HG03457 (cell line): ENCODE measurements at regions not wholly inside any gene's neighbourhood (a gene's known extent, or its start where the extent isn't known, plus 50 kb on each side); places are given as distances from the start of the nearest gene placed in this dataset.
"Not testable (repeated sequence)": the region's sequence is repeated elsewhere in the genome, so short reads cannot be mapped to it uniquely, and the experiment has no call there.

Experiments
- ATAC-seq: cut with Tn5 transposase; IDR thresholded peaks from one replicate; pipeline ENCODE4 v1.9.1; 2021; ENCODE audit warnings: moderate number of reproducible peaks; ENCODE audit not compliant: unreplicated experiment

DNA sequence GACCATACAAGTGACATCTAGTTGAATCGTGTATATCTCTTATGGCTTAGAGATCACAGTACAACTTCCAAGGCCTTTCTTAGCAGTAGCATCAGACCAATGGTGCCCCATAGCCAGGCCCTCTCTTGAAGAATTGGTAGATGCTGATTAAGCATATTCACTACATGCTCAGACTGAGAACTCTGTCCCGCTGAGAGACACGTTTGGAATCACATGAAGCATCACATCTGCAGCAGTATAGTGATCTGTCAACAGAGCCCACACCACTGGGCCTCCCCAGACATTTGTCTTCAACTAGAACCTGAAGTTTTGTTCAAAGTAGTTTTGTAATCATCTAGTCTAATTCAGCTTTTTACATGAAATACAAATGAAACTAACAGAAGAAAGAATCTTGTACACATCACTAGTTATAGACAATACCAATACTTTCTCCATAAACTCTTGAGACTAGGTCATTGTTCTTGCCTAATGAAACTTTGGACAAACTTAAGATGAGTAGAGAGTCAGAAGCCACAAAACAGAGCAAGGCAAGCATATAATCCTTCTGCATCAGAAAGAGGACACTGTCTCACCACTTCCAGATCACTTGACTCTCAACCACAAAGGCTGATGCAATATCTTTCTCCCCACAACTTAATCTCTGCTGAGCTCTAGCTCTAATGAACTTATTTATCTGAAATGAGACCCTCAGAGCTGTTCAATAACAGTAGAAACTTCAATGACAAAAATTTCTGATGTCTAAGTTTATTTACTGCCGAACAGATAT, 182.7 kb downstream of the TBX18 start:
- ATAC-seq: no peak

DNA sequence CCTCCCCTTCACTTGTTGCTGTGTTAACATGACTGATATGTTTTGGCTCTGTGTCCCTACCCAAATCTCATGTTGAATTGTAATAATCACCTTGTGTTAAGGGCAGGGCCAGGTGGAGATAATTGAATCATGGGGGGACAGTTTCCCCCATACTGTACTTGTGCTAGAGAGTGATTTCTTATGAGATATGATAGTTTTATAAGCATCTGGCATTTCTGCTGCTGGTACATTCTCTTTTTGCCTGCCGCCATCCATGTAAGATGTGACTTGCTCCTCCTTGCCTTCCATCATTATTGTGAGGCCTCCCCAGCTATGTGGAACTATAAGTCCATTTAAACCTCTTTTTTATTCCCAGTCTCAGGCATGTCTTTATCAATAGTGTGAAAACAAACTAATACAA, 185.0 kb downstream of the TBX18 start:
- ATAC-seq: no peak

GRCh38 chr6:84576029-84576428, 188.4 kb downstream of the TBX18 start:
- no peak for ATAC-seq

- peak; percentile 99 for ATAC-seq
These were observed 189.1 kb downstream of the TBX18 start for GRCh38 chr6:84575264-84575663.

DNA sequence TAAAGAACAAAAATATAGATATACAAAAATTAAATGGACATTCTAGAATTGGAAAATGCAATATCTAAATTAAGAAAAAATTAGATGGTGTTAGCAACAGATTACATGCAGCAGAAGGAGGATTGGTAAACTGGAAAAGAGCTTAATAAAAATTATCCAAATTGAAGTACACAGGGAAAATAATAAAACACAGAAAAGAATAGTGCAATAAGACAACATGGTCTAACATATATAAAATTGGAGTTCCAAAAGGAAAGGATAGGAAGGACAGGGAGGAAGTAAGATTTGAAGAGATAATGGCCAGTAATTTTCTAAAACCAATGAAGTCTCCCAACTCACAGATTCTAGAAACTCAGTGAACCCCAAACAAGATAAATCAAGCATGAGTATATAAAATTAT, 194.5 kb downstream of the TBX18 start:
- no peak for ATAC-seq

- no peak for ATAC-seq
These were observed 195.4 kb downstream of the TBX18 start for GRCh38 chr6:84568971-84569370.

GRCh38 chr6:84565718-84566117, 198.7 kb downstream of the TBX18 start:
- not testable (repeated sequence) for ATAC-seq

GRCh38 chr6:84560436-84561390, 203.7 kb downstream of the TBX18 start:
- ATAC-seq: no peak

DNA sequence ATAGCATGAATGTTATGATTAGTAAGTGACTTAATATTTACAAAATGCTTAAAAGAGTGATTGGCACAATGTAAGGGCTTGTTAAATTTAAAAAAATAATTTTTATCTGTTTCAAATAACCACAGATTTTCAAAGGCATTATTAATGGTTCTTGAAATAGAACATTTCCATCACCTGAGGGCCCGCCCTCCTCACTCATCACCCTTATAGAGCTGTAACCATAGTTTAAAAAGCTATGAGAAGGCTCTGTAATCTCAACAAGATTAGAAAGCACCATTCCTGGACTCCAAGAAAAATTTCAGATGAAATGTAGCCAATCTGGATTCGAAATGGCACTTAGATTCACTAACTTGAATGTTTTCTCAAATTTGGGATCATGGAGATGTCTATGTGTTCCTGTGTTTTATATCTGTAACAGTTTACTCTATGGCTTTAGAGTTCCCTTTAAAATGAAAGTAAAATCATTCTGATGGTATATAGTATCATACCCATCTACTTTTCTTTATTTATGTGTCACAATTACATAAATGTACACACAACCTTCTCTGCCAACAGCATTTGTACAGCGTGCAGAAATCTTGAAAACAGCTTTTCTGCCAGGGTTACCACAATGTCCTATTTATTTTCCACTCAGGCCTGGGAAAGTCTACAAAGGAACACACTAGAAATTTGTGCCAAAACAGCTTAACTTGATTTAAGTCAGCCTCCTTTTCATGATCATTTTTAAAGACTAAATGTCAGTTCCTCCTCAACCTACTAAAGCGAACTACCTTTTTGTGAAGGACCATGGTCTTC, 207.7 kb downstream of the TBX18 start:
- ATAC-seq: no peak

DNA sequence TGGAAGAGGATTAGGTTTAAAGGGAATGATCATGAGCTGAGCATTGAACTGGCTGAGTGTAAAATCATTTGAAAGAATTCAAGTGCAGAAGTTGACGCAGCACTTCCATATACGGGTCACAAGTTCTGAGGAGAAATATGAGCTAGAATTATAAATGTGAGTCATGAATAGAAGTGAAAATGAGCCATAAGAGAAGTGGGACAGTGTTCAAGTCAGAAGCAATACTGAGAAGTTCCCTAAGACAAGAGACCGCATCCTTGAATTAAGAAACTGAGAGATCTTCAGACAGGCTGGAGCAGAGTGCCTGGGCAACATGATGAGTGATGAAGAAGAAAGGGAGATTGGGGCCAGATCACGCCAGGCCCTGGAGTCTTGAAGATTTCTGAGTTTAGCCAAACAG, 209.7 kb downstream of the TBX18 start:
- no peak for ATAC-seq

GRCh38 chr6:84554074-84554473, 210.3 kb downstream of the TBX18 start:
- no peak for ATAC-seq

GRCh38 chr6:84553527-84553926, 210.9 kb downstream of the TBX18 start:
- ATAC-seq: no peak

DNA sequence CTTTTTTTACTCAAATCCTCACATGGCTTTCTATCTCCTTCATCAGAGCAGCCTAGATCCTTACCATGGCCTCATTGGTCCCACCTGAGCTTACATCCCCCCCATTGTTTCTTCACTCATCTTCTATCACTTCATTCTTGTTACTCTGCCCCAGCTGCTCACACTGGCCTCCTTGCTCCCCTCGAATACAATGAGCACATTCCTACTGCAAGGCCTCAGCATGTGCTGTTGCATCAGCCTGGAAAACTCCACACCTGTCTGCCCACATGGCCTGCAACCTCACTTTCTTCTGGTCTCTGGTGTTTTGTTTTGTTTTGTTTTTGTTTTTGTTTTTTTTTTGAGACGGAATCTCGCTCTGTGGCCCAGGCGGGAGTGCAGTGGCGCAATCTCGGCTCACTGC, 212.6 kb downstream of the TBX18 start:
- ATAC-seq: no peak

DNA sequence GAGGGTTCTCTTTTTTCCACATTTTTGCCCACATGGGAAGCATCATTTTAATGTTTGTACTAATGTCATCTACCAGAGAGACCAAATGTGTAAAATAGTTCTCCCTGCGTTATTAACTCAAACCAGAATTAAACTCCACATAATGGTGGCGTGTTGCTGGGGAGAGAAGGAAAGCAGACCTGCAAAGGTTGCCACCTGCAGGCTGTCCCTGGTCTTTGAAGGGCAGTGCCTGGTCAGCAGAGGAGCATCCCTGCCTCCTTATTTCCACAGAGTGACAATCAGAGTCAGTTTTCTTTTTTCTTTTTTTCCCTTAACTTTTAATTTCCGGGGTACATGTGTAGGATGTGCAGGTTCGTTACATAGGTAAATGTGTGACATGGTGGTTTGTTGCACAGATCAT, 214.5 kb downstream of the TBX18 start:
- no peak for ATAC-seq

DNA sequence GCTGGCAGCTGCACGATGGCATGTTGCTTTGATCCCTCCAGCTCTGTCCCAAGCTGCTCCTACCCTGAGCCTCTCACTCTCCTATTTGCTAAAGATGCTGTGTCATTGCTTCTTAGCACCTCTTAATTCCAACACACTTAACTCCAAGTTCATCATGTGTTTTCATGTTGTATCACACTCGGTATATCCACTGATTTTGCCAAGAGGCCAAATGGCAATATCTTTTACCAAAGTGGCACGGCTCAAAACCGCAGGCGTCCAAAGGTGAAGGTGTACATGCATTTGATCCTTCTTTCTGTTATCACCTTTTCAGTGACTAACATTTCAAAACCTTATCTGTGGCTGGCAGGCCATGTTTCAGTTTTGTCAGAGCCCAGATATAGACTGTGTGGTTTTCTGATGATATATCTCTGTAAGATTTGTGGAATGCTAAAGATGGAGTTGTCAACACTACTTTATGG, 217.0 kb downstream of the TBX18 start:
- no peak for ATAC-seq

- ATAC-seq: no peak
These were observed 217.9 kb downstream of the TBX18 start for GRCh38 chr6:84546427-84546914.

DNA sequence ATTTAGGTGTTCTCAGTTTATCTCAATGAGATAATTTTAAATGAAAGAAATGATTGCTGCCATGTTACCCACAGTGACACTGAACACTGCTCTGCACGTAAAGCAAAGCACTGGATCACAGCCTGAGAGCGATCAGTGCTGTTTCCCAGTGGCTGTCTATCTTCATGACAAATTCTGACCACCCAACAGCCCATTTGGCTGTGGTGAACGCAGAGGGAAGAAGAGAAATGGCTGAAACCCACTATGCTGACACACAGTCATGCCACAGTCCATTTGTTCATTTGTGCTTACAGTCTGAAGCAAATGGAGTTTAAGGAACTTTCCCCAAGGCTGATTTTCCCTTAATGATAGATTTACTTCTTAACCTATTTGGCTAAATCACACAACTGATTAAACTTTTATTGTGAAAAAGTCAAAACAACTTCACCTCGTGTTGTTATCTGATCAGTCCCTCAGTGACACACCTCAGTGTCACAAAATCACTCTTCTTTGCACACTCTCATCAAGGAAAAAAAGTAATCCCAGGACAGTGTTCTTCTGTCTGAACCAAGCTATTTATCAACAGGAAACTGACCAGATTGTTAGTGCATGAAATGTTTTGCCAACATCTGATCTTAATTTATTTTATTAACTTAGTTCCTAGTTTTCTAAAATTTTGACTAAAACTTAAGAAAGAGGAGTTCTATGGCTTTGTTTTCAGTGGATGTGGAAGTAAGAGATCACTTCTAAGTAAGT, 225.1 kb downstream of the TBX18 start:
- ATAC-seq: no peak

GRCh38 chr6:84536885-84537638, 227.3 kb downstream of the TBX18 start:
- no peak for ATAC-seq

DNA sequence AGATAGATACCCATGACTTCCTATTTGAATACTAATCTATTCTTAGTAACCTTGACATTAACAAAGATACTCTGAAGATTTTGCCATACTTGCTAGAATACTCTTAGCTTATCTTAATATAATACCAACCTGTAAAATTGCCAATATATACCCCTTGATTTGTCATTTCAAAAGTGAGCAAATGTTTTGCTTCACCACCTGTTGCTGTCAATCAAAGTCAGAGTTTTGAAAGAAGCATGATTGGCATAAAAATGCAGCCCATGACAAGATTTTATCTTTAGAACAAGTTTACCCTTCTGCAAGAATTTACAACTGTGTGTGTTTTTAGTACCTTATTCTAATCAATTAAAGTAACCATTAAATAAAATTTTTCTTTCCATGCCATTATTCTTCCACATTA, 236.2 kb downstream of the TBX18 start:
- no peak for ATAC-seq

GRCh38 chr6:84526631-84527030, 237.8 kb downstream of the TBX18 start:
- ATAC-seq: no peak
